Breast epithelium (tissue), 4 donors: ENCODE measurements at regions not wholly inside any gene's neighbourhood (a gene's known extent, or its start where the extent isn't known, plus 50 kb on each side); places are given as distances from the start of the nearest gene placed in this dataset.

Experiments
- DNase-seq, 2 donors: peaks; one replicate each; pipeline ENCODE4 v3.0.0-alpha.2; 2019; ENCODE audit warnings: low spot score in 2 of 2
- H3K27ac ChIP-seq, 2 donors: fragments of 200-600 bp; sonication (generic) in 1 of 2; one replicate each; pipeline ENCODE4 v1.5.1; 2016 to 2019; ENCODE audit warnings: mild to moderate bottlenecking in 1 of 2
- H3K27me3 ChIP-seq, 2 donors: fragments of 200-600 bp; sonication (generic) in 1 of 2; one replicate each; pipeline versions ENCODE4 v1.5.1 to v1.6.0; 2017 to 2019; ENCODE audit warnings: control low read depth in 1 of 2, mild to moderate bottlenecking in 1 of 2
- H3K36me3 ChIP-seq: fragments of 200-600 bp; one replicate; pipeline ENCODE4 v1.5.1; 2019
- H3K4me1 ChIP-seq, 2 donors: fragments of 200-600 bp; sonication (generic); one replicate each; pipeline ENCODE4 v1.5.1; 2016 to 2019; ENCODE audit warnings: control low read depth in 1 of 2
- H3K4me3 ChIP-seq, 3 donors: fragments of 200-600 bp; sonication (generic); 1 replicate in 2 of 3; 2 replicates in 1 of 3; pipeline ENCODE4 v1.5.1; 2016 to 2019; ENCODE audit warnings: mild to moderate bottlenecking in 3 of 3, moderate library complexity in 2 of 3
- H3K9me3 ChIP-seq, 2 donors: fragments of 200-600 bp; sonication (generic) in 1 of 2; one replicate each; pipeline ENCODE4 v1.5.1; 2016 to 2019; ENCODE audit warnings: control low read depth in 1 of 2
- POLR2A ChIP-seq: fragments of 450-650 bp; IDR thresholded peaks from one replicate; pipeline ENCODE4 v1.6.1; 2016; ENCODE audit warnings: antibody characterized with exemption, mild to moderate bottlenecking, moderate library complexity
- POLR2AphosphoS5 ChIP-seq, 3 donors: sonication (generic); formaldehyde crosslinking; IDR thresholded peaks; one replicate each; pipeline ENCODE4 v1.6.1; 2017; ENCODE audit warnings: antibody characterized with exemption in 3 of 3
- intact Hi-C: fragments of 100-400 bp; cut with DNase I; formaldehyde crosslinking; loops from one replicate; pipeline ENCODE4 v1.15.1; 2023; ENCODE audit warnings: low total_unique reads
- TF ChIP-seq, protein P1 (sequence below), 3 donors: fragments of 450-650 bp; IDR thresholded peaks; one replicate each; pipeline ENCODE4 v1.5.1; 2016 to 2017; ENCODE audit warnings: antibody characterized with exemption in 3 of 3, mild to moderate bottlenecking in 3 of 3, moderate library complexity in 3 of 3

DNA sequence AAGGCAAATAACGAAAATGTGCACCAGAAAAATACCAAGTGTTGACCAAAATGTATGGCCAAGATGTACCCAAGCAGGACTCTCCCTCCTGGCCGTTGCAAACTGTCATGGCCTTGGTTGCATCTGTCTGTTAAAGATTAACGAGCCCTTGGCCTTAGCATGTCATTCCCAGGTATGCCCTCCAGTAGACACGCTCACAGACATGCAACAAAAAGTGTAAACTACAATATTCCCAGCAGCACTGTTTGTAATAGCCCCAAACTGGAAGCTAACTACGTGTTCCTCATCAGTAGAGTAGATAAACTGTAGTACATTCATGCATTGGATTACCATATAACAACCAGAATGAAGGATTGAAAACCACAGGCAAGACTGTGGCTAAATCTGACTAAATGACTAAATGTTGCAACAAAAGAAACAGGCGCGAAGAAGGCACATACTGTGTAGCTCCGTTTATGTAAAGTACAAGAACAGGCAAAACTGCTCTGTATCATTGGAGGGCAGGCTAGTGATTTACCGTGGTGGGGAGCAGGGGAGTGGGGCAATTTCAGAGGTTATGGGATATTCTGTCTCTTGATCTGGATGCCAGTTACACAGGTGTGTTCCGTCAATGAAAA is 232.8 kb upstream of the DIO3 start:
- intact Hi-C loops = no loop called here
- peaks cover 15 to 16% of the 10 kb centered on the region in 2 donors for H3K9me3 ChIP-seq
- H3K27me3 ChIP-seq = peaks cover 0 to 10% of the 10 kb centered on the region in 2 donors
- H3K27ac ChIP-seq = no peak overlapping the region
- TF ChIP-seq, protein P1, sequence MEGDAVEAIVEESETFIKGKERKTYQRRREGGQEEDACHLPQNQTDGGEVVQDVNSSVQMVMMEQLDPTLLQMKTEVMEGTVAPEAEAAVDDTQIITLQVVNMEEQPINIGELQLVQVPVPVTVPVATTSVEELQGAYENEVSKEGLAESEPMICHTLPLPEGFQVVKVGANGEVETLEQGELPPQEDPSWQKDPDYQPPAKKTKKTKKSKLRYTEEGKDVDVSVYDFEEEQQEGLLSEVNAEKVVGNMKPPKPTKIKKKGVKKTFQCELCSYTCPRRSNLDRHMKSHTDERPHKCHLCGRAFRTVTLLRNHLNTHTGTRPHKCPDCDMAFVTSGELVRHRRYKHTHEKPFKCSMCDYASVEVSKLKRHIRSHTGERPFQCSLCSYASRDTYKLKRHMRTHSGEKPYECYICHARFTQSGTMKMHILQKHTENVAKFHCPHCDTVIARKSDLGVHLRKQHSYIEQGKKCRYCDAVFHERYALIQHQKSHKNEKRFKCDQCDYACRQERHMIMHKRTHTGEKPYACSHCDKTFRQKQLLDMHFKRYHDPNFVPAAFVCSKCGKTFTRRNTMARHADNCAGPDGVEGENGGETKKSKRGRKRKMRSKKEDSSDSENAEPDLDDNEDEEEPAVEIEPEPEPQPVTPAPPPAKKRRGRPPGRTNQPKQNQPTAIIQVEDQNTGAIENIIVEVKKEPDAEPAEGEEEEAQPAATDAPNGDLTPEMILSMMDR (IDR thresholded peaks at IDR 0.05) = no peak
- TF ChIP-seq POLR2AphosphoS5 (IDR thresholded peaks at IDR 0.05) (no peak), POLR2A (no peak)
- no peak for DNase-seq
- H3K4me3 ChIP-seq = no peak overlapping the region
- no peaks in the 10 kb centered on the region for H3K4me1 ChIP-seq
- H3K36me3 ChIP-seq = no peaks in the 10 kb centered on the region

DNA sequence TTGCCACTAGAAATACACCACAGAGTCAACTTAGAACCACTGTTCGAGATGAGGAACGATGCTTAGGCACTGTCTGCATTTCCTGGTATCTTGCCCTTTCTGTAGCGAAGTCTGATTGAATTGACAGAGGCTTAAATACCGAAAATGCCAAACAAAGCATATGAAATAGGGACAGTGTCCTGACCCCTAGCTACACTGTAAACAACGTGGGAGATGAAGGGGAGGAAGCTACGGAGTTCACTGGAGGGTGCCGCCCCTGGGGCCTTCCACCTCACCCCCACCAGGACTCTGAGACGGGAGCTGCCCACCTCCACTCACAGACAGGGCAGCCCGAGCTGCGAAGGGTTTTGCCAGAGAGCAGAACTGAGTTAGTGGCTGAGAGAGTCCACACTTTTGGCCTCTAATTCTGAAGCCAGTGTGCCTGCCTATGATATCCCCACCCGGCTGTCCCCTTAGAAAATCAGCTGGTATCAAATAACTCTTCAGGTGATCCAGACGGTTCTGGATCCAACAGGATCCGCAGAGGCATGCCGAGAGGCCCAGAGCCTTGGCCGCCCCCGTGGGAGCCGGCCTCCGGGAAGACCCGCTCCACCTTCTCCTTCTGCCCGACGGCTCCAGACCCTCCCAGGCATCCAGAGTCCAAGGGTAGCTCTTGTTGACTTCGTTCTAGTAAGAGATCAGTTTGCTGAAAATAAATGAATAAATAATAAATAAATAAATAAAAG is 230.7 kb upstream of the DIO3 start:
- peaks cover 0 to 15% of the 10 kb centered on the region in 2 donors for H3K27me3 ChIP-seq
- no peak overlapping the region for H3K4me3 ChIP-seq
- no peaks in the 10 kb centered on the region for H3K4me1 ChIP-seq
- TF ChIP-seq, protein P1 (IDR thresholded peaks at IDR 0.05) = no peak
- TF ChIP-seq POLR2A (no peak), POLR2AphosphoS5 (IDR thresholded peaks at IDR 0.05) (no peak)
- no peak for DNase-seq
- H3K27ac ChIP-seq = no peak overlapping the region
- intact Hi-C loops = no loop called here
- no peaks in the 10 kb centered on the region for H3K36me3 ChIP-seq
- H3K9me3 ChIP-seq = no peaks in the 10 kb centered on the region

DNA sequence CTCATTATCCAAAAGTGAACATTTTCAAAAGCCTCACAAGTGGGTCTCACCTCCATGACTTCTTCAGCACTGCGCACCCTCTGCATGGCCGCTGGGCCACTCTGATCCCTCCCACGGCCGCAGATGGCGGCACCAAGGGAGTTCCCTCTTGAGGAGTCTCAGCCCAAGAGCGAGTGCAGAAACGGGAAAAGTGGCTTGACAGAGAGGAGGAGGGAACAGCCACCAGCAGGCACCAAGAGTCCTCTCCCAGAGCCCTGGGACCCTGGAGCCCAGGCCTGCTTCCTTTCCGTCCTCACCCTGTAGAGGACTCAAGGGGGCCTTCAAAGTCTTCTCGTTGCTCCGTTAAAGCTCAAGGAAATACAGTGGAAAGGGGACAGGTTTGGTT is 230.2 kb upstream of the DIO3 start:
- Histone ChIP-seq H3K4me1 (no peaks in the 10 kb centered on the region), H3K27ac (no peak overlapping the region), H3K27me3 (peaks cover 0 to 15% of the 10 kb centered on the region in 2 donors), H3K9me3 (no peaks in the 10 kb centered on the region), H3K36me3 (no peaks in the 10 kb centered on the region), H3K4me3 (no peak overlapping the region)
- intact Hi-C loops = no loop called here
- TF ChIP-seq, protein P1 (IDR thresholded peaks at IDR 0.05) = no peak
- no peak for TF ChIP-seq POLR2A
- no peak for DNase-seq

DNA sequence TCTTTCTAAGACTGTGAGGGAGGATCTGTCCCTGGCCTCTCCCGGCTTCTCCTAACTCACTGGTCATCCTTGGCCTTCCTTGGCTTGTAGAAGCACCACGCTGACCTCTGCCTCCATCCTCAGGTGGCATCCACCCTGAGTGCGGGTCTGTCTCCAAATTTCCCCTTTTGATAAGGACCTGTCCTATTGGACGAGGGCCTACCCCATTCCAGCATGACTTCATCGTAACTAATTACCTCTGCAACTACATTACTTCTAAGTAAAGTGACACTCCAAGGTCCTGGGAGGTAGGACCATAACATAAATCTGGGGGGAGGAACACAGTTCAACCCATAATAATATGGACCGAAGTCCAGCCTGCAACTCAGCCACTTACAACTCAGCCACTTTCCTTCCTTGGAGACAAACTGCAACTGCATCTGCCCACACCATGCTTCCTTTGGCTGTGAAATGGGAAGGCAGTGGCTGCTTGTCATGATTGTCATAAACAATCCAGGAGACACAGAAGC is 229.6 kb upstream of the DIO3 start:
- no peaks in the 10 kb centered on the region for H3K4me1 ChIP-seq
- peaks cover 0 to 15% of the 10 kb centered on the region in 2 donors for H3K27me3 ChIP-seq
- no peak for DNase-seq

DNA sequence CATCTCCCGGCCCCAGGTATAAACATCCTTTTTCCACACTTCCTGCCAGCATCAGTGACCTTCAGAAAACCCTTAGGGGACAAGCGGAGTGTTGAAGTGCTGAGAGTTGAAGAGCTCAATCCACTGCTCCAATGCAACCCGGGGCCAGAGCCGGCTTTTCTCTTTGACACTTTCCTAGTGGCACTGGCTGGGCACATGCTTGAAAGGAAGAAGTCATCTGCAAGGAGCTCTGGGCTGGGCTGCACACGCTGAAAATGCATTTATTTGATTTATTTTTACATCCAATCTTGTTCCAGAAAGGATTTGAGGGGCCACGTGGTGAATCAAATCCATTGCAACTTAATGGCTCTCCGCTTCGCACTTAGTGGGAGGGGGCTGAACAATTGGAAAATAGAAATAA is 229.0 kb upstream of the DIO3 start:
- no peaks in the 10 kb centered on the region for H3K36me3 ChIP-seq
- intact Hi-C loops = no loop called here
- peaks cover 0 to 15% of the 10 kb centered on the region in 2 donors for H3K27me3 ChIP-seq
- H3K27ac ChIP-seq = no peak overlapping the region
- H3K9me3 ChIP-seq = no peaks in the 10 kb centered on the region
- no peak overlapping the region for H3K4me3 ChIP-seq
- no peaks in the 10 kb centered on the region for H3K4me1 ChIP-seq
- TF ChIP-seq POLR2A (no peak), POLR2AphosphoS5 (IDR thresholded peaks at IDR 0.05) (no peak)
- TF ChIP-seq, protein P1 (IDR thresholded peaks at IDR 0.05) = no peak
- no peak for DNase-seq

More for the DNA sequence above, 229.6 kb upstream of the DIO3 start:
- H3K4me3 ChIP-seq = no peak overlapping the region
- H3K9me3 ChIP-seq = no peaks in the 10 kb centered on the region
- TF ChIP-seq, protein P1 (IDR thresholded peaks at IDR 0.05) = no peak
- TF ChIP-seq POLR2AphosphoS5 (IDR thresholded peaks at IDR 0.05) = no peak
- no peak for TF ChIP-seq POLR2A
- no peak overlapping the region for H3K27ac ChIP-seq
- H3K36me3 ChIP-seq = no peaks in the 10 kb centered on the region
- intact Hi-C loops = no loop called here
